OCI-M1 (cell line): ENCODE measurements at regions not wholly inside any gene's neighbourhood (a gene's known extent, or its start where the extent isn't known, plus 50 kb on each side); places are given as distances from the start of the nearest gene placed in this dataset.

Experiments used
- DNase-seq: peaks from one replicate; lab custom pipeline; 2025; lab: John Stamatoyannopoulos, UW

- DNase-seq: no peak
These were observed 140.8 kb downstream of the IRX1 start for GRCh38 chr5:3736466-3736865.

GRCh38 chr5:3736926-3737325, 141.3 kb downstream of the IRX1 start:
- DNase-seq: no peak

GRCh38 chr5:3738919-3739318, 143.3 kb downstream of the IRX1 start:
- DNase-seq: no peak

GRCh38 chr5:3740546-3741373, 145.1 kb downstream of the IRX1 start:
- no peak for DNase-seq

- DNase-seq: no peak
These were observed 145.7 kb downstream of the IRX1 start for GRCh38 chr5:3741374-3741770.

- no peak for DNase-seq
These were observed 147.1 kb downstream of the IRX1 start for GRCh38 chr5:3742750-3743149.

- no peak for DNase-seq
These were observed 156.2 kb downstream of the IRX1 start for GRCh38 chr5:3751846-3752245.

GRCh38 chr5:3778000-3778550, 182.4 kb downstream of the IRX1 start:
- DNase-seq: peak; percentile 91

- DNase-seq: peak; percentile 37
These were observed 183.3 kb downstream of the IRX1 start for GRCh38 chr5:3778945-3779344.

GRCh38 chr5:3780278-3780677, 184.6 kb downstream of the IRX1 start:
- DNase-seq: no peak

GRCh38 chr5:3780907-3781306, 185.3 kb downstream of the IRX1 start:
- no peak for DNase-seq

- DNase-seq: no peak
These were observed 189.2 kb downstream of the IRX1 start for GRCh38 chr5:3784854-3785253.

- DNase-seq: no peak
These were observed 190.5 kb downstream of the IRX1 start for GRCh38 chr5:3786165-3786564.

GRCh38 chr5:3786891-3787430, 191.3 kb downstream of the IRX1 start:
- DNase-seq: no peak

- no peak for DNase-seq
These were observed 192.0 kb downstream of the IRX1 start for GRCh38 chr5:3787604-3788003.

- DNase-seq: no peak
These were observed 194.0 kb downstream of the IRX1 start for GRCh38 chr5:3789519-3790193.

- no peak for DNase-seq
These were observed 197.5 kb downstream of the IRX1 start for GRCh38 chr5:3793162-3793561.

GRCh38 chr5:3794611-3795010, 199.0 kb downstream of the IRX1 start:
- DNase-seq: no peak

GRCh38 chr5:3796736-3797135, 201.1 kb downstream of the IRX1 start:
- DNase-seq: no peak

- DNase-seq: peak; percentile 8
These were observed 206.3 kb downstream of the IRX1 start for GRCh38 chr5:3801967-3802366.

GRCh38 chr5:3809455-3809854, 213.8 kb downstream of the IRX1 start:
- no peak for DNase-seq

- DNase-seq: no peak
These were observed 215.5 kb downstream of the IRX1 start for GRCh38 chr5:3811116-3811515.

GRCh38 chr5:3818624-3819023, 223.0 kb downstream of the IRX1 start:
- no peak for DNase-seq
